Ishikawa (cell line): ENCODE measurements at regions not wholly inside any gene's neighbourhood (a gene's known extent, or its start where the extent isn't known, plus 50 kb on each side); places are given as distances from the start of the nearest gene placed in this dataset.

Source experiments
- CEBPB ChIP-seq: IDR thresholded peaks from 2 replicates; pipeline ENCODE4 v1.6.1; 2012
- CREB1 ChIP-seq: IDR thresholded peaks from 2 replicates; pipeline ENCODE4 v1.6.1; 2012; ENCODE audit warnings: low read depth
- EGR1 ChIP-seq: IDR thresholded peaks from 2 replicates; pipeline ENCODE4 v1.6.1; 2012
- EP300 ChIP-seq: IDR thresholded peaks from 2 replicates; pipeline ENCODE4 v1.6.1; 2012; ENCODE audit warnings: borderline replicate concordance
- FOXM1 ChIP-seq: IDR thresholded peaks from 2 replicates; pipeline ENCODE4 v1.6.1; 2012; ENCODE audit warnings: low read depth, borderline replicate concordance
- MAX ChIP-seq: IDR thresholded peaks from 2 replicates; pipeline ENCODE4 v1.6.1; 2012
- NFIC ChIP-seq: IDR thresholded peaks from 2 replicates; pipeline ENCODE4 v1.6.1; 2012
- RAD21 ChIP-seq: IDR thresholded peaks from 2 replicates; pipeline ENCODE4 v1.6.1; 2012; ENCODE audit warnings: low read depth
- REST ChIP-seq: IDR thresholded peaks from 2 replicates; pipeline ENCODE4 v1.6.1; 2012; ENCODE audit warnings: low read depth, mild to moderate bottlenecking
- TAF1 ChIP-seq: IDR thresholded peaks from 2 replicates; pipeline ENCODE4 v1.6.1; 2012; ENCODE audit warnings: low read depth, mild to moderate bottlenecking
- TCF12 ChIP-seq: IDR thresholded peaks from 2 replicates; pipeline ENCODE4 v1.6.1; 2012; ENCODE audit warnings: low read depth
- TEAD4 ChIP-seq: IDR thresholded peaks from 2 replicates; pipeline ENCODE4 v1.6.1; 2012
- USF1 ChIP-seq: IDR thresholded peaks from 2 replicates; pipeline ENCODE4 v1.6.1; 2012
- YY1 ChIP-seq: IDR thresholded peaks from 2 replicates; pipeline ENCODE4 v1.6.1; 2012; ENCODE audit warnings: low read depth
- ZBTB7A ChIP-seq: IDR thresholded peaks from 2 replicates; pipeline ENCODE4 v1.6.1; 2012; ENCODE audit warnings: low read depth

- no peak for TF ChIP-seq REST
- TF ChIP-seq MAX: no peak
- no peak for TF ChIP-seq RAD21
- TF ChIP-seq YY1: no peak
- no peak for TF ChIP-seq FOXM1
- no peak for TF ChIP-seq CREB1
- no peak for TF ChIP-seq TCF12
- no peak for TF ChIP-seq TEAD4
- no peak for TF ChIP-seq EP300
- no peak for TF ChIP-seq USF1
- no peak for TF ChIP-seq EGR1
- TF ChIP-seq NFIC: no peak
- no peak for TF ChIP-seq ZBTB7A
- TF ChIP-seq TAF1: no peak
- no peak for TF ChIP-seq CEBPB
Observed at GRCh38 chr3:116842254-116842957, 132.8 kb downstream of the TUSC7 start.

- no peak for TF ChIP-seq TEAD4
- no peak for TF ChIP-seq NFIC
- no peak for TF ChIP-seq REST
- no peak for TF ChIP-seq TAF1
- no peak for TF ChIP-seq FOXM1
- no peak for TF ChIP-seq CREB1
- TF ChIP-seq MAX: no peak
Observed at GRCh38 chr3:116848248-116848829, 138.8 kb downstream of the TUSC7 start.

GRCh38 chr3:116849261-116849688 is 139.7 kb downstream of the TUSC7 start:
- no peak for TF ChIP-seq EGR1
- TF ChIP-seq MAX: no peak
- no peak for TF ChIP-seq RAD21
- TF ChIP-seq ZBTB7A: no peak
- TF ChIP-seq REST: no peak
- no peak for TF ChIP-seq FOXM1
- TF ChIP-seq CEBPB: no peak
- no peak for TF ChIP-seq USF1
- no peak for TF ChIP-seq EP300
- no peak for TF ChIP-seq YY1
- TF ChIP-seq CREB1: no peak
- no peak for TF ChIP-seq NFIC
- no peak for TF ChIP-seq TCF12
- TF ChIP-seq TEAD4: no peak

DNA sequence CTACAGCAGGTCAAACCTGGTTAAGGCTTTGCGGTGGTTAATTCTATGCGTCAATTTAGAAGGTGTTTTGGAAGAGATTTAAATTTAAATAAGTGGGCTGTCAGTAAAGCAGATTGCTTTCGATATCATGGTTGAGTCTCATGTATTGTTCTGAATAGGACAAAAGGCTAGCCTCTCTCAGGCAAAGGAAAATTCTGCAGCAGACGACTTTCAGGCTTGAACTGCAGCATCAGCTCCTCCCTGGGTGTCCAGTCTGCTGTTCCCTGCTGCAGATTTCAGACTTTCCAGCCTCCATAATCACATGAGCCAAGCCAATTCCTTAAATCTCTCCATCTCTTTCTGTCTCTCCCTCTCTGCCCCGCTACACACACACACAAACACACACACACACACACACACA is 143.2 kb downstream of the TUSC7 start:
- TF ChIP-seq USF1: no peak
- TF ChIP-seq FOXM1: no peak
- no peak for TF ChIP-seq TCF12
- no peak for TF ChIP-seq TAF1
- TF ChIP-seq YY1: no peak
- TF ChIP-seq ZBTB7A: no peak
- TF ChIP-seq MAX: no peak
- TF ChIP-seq REST: no peak
- no peak for TF ChIP-seq CEBPB
